Nephron (organoid): ENCODE measurements at regions not wholly inside any gene's neighbourhood (a gene's known extent, or its start where the extent isn't known, plus 50 kb on each side); places are given as distances from the start of the nearest gene placed in this dataset.

Source experiments
- H3K27ac Mint-ChIP-seq, 3 experiments: 2 replicates each; pipeline ENCODE4 v1.8.0; 2020; ENCODE audit warnings: mixed read lengths in 3 of 3, mild to moderate bottlenecking in 2 of 3, moderate library complexity in 1 of 3
- H3K27me3 Mint-ChIP-seq: 2 replicates; pipeline ENCODE4 v1.8.0; 2021; ENCODE audit warnings: low read depth, mild to moderate bottlenecking, moderate library complexity, mixed read lengths
- H3K36me3 Mint-ChIP-seq: 2 replicates; pipeline ENCODE4 v1.8.0; 2020; ENCODE audit warnings: low read depth, mixed read lengths
- H3K4me1 Mint-ChIP-seq: 2 replicates; pipeline ENCODE4 v1.8.0; 2020; ENCODE audit warnings: mixed read lengths
- H3K4me3 Mint-ChIP-seq, 3 experiments: 2 replicates each; pipeline ENCODE4 v1.8.0; 2020; ENCODE audit warnings: mild to moderate bottlenecking in 3 of 3, mixed read lengths in 3 of 3, moderate library complexity in 2 of 3
- H3K9me3 Mint-ChIP-seq: 2 replicates; pipeline ENCODE4 v1.8.0; 2020; ENCODE audit warnings: mixed read lengths
- TF ChIP-seq, protein P1 (sequence below), 3 experiments: fragments of 200-600 bp; sonication (generic); IDR thresholded peaks; one replicate each; pipeline ENCODE4 v1.5.0; 2021; ENCODE audit warnings: antibody characterized with exemption in 3 of 3; ENCODE audit not compliant: unreplicated experiment in 3 of 3

- TF ChIP-seq, protein P1, sequence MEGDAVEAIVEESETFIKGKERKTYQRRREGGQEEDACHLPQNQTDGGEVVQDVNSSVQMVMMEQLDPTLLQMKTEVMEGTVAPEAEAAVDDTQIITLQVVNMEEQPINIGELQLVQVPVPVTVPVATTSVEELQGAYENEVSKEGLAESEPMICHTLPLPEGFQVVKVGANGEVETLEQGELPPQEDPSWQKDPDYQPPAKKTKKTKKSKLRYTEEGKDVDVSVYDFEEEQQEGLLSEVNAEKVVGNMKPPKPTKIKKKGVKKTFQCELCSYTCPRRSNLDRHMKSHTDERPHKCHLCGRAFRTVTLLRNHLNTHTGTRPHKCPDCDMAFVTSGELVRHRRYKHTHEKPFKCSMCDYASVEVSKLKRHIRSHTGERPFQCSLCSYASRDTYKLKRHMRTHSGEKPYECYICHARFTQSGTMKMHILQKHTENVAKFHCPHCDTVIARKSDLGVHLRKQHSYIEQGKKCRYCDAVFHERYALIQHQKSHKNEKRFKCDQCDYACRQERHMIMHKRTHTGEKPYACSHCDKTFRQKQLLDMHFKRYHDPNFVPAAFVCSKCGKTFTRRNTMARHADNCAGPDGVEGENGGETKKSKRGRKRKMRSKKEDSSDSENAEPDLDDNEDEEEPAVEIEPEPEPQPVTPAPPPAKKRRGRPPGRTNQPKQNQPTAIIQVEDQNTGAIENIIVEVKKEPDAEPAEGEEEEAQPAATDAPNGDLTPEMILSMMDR (IDR thresholded peaks at IDR 0.05; ENCODE audit: unreplicated experiment in 3 of 3) = no peak
- Mint-ChIP-seq H3K27ac (no peak overlapping the region), H3K4me1 (no peaks in the 10 kb centered on the region), H3K9me3 (peaks cover 8% of the 10 kb centered on the region), H3K27me3 (no peaks in the 10 kb centered on the region), H3K4me3 (no peak overlapping the region), H3K36me3 (no peaks in the 10 kb centered on the region)
Observed at GRCh38 chr1:166273618-166274017, 106.8 kb upstream of the FAM78B start.

- H3K4me1 Mint-ChIP-seq = no peaks in the 10 kb centered on the region
- H3K27ac Mint-ChIP-seq = no peak overlapping the region
- TF ChIP-seq, protein P1 (IDR thresholded peaks at IDR 0.05; ENCODE audit: unreplicated experiment in 3 of 3) = no peak
- H3K27me3 Mint-ChIP-seq = no peaks in the 10 kb centered on the region
- no peak overlapping the region for H3K4me3 Mint-ChIP-seq
- H3K9me3 Mint-ChIP-seq = no peaks in the 10 kb centered on the region
- no peaks in the 10 kb centered on the region for H3K36me3 Mint-ChIP-seq
Observed at GRCh38 chr1:166282391-166283137, 115.8 kb upstream of the FAM78B start.

DNA sequence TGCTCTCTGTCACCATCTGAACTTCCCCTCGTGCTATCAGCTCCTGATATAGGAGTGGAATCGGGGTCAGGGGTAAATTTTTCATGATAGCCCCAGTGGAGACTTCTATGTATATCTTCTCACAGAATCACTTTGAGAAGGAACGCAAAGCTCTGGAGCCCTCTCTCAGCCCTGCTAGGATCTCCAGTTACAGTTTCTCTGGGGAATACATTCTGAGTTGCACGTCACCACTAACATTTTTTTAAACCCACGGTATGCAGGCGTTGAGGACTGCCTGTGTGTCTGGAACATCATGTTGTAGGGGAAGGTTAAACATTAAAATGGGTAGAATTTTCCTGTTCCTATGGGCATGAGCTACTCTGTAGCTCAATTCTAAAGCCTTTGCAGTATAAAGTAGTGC, 116.4 kb upstream of the FAM78B start:
- H3K9me3 Mint-ChIP-seq = no peaks in the 10 kb centered on the region
- TF ChIP-seq, protein P1 (IDR thresholded peaks at IDR 0.05; ENCODE audit: unreplicated experiment in 3 of 3) = no peak
- no peaks in the 10 kb centered on the region for H3K36me3 Mint-ChIP-seq
- no peaks in the 10 kb centered on the region for H3K27me3 Mint-ChIP-seq
- H3K4me3 Mint-ChIP-seq = no peak overlapping the region
- no peaks in the 10 kb centered on the region for H3K4me1 Mint-ChIP-seq
- H3K27ac Mint-ChIP-seq = no peak overlapping the region

DNA sequence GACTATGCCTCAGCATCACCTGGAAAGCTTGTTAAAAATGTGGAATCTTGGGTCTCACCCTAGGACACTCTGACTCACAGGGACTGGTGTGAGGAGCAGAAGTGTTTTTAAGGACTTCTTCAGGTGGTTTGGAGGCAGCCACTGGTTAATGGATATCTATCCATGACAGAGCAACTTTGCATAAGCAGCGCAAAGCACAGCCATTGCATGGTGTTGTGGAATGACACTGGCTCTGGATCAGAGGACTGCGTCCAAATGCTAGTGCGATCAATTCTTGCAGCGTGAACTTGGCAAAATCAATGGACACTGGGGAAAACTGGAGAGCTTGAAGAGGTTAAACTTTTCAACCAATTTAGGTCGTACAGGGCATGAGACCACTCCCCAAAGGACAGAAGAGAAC, 116.8 kb upstream of the FAM78B start:
- H3K36me3 Mint-ChIP-seq = no peaks in the 10 kb centered on the region
- no peak overlapping the region for H3K27ac Mint-ChIP-seq
- H3K4me1 Mint-ChIP-seq = no peaks in the 10 kb centered on the region
- H3K9me3 Mint-ChIP-seq = no peaks in the 10 kb centered on the region
- TF ChIP-seq, protein P1 (IDR thresholded peaks at IDR 0.05; ENCODE audit: unreplicated experiment in 3 of 3) = no peak
- H3K4me3 Mint-ChIP-seq = no peak overlapping the region
- no peaks in the 10 kb centered on the region for H3K27me3 Mint-ChIP-seq

- H3K4me3 Mint-ChIP-seq = no peak overlapping the region
- no peak overlapping the region for H3K27ac Mint-ChIP-seq
- peaks cover 18% of the 10 kb centered on the region for H3K27me3 Mint-ChIP-seq
- H3K4me1 Mint-ChIP-seq = no peaks in the 10 kb centered on the region
- TF ChIP-seq, protein P1 (IDR thresholded peaks at IDR 0.05; ENCODE audit: unreplicated experiment in 3 of 3) = no peak
- H3K9me3 Mint-ChIP-seq = no peaks in the 10 kb centered on the region
- no peaks in the 10 kb centered on the region for H3K36me3 Mint-ChIP-seq
Observed at GRCh38 chr1:166289309-166290050, 122.7 kb upstream of the FAM78B start.
